Muscle of leg (tissue), 3 donors: ENCODE measurements at regions not wholly inside any gene's neighbourhood (a gene's known extent, or its start where the extent isn't known, plus 50 kb on each side); places are given as distances from the start of the nearest gene placed in this dataset.
"Not testable (repeated sequence)": the region's sequence is repeated elsewhere in the genome, so short reads cannot be mapped to it uniquely, and the experiment has no call there.

Experiments
- DNase-seq: peaks from one replicate; pipeline ENCODE4 v3.0.0; 2013
- H3K27ac ChIP-seq: one replicate; pipeline ENCODE4 v1.5.1; 2013; ENCODE audit warnings: mild to moderate bottlenecking, low read length, control low read depth
- H3K27me3 ChIP-seq: one replicate; pipeline ENCODE4 v1.6.1; 2013; ENCODE audit warnings: low read length; ENCODE audit not compliant: control insufficient read depth, insufficient read depth
- H3K36me3 ChIP-seq: one replicate; pipeline ENCODE4 v1.6.1; 2013; ENCODE audit warnings: low read length; ENCODE audit not compliant: control insufficient read depth, insufficient read depth
- H3K4me1 ChIP-seq: one replicate; pipeline ENCODE4 v1.6.1; 2013; ENCODE audit warnings: low read length; ENCODE audit not compliant: control insufficient read depth, insufficient read depth
- H3K4me3 ChIP-seq: one replicate; pipeline ENCODE4 v1.5.1; 2013; ENCODE audit warnings: low read length, control low read depth
- H3K9me3 ChIP-seq: replicated peaks from 2 replicates; pipeline ENCODE4 v1.6.1; 2013; ENCODE audit warnings: low read depth, low read length; ENCODE audit not compliant: control insufficient read depth
- WGBS: methylation state at CpG from one replicate; pipeline ENCODE4 v1.1.5; 2013; ENCODE audit warnings: missing lambda C conversion rate; ENCODE audit not compliant: insufficient coverage; 5-methylcytosine and 5-hydroxymethylcytosine counted together

GRCh38 chr9:108399851-108400250 is 455.9 kb downstream of the ACTL7B start:
- no peak overlapping the region for H3K4me3 ChIP-seq
- peaks cover 4% of the 10 kb centered on the region for H3K9me3 ChIP-seq
- H3K27me3 ChIP-seq, result no peaks in the 10 kb centered on the region
- no CpG with 5 or more reads among the region's 2 CpGs for WGBS
- no peaks in the 10 kb centered on the region for H3K36me3 ChIP-seq
- no peaks in the 10 kb centered on the region for H3K4me1 ChIP-seq
- no peak overlapping the region for H3K27ac ChIP-seq
- DNase-seq, result no peak

GRCh38 chr9:108397286-108397685 is 458.5 kb downstream of the ACTL7B start:
- Histone ChIP-seq H3K4me3 (no peak overlapping the region), H3K36me3 (no peaks in the 10 kb centered on the region), H3K27ac (no peak overlapping the region), H3K4me1 (no peaks in the 10 kb centered on the region), H3K27me3 (no peaks in the 10 kb centered on the region), H3K9me3 (peaks cover 4% of the 10 kb centered on the region)
- no peak for DNase-seq

- no peak for DNase-seq
- no peaks in the 10 kb centered on the region for H3K27me3 ChIP-seq
- H3K36me3 ChIP-seq, result no peaks in the 10 kb centered on the region
- H3K4me1 ChIP-seq, result no peaks in the 10 kb centered on the region
- H3K27ac ChIP-seq, result no peak overlapping the region
- H3K9me3 ChIP-seq, result peaks cover 4% of the 10 kb centered on the region
- H3K4me3 ChIP-seq, result no peak overlapping the region
Measured at GRCh38 chr9:108396611-108397010, 459.2 kb downstream of the ACTL7B start.

GRCh38 chr9:108396193-108396592 is 459.6 kb downstream of the ACTL7B start:
- 40% methylated on average over 1 of the region's 4 CpGs for WGBS
- no peaks in the 10 kb centered on the region for H3K4me1 ChIP-seq
- no peak for DNase-seq

GRCh38 chr9:108395421-108395820 is 460.4 kb downstream of the ACTL7B start:
- Histone ChIP-seq H3K9me3 (peaks cover 4% of the 10 kb centered on the region), H3K4me1 (no peaks in the 10 kb centered on the region), H3K36me3 (no peaks in the 10 kb centered on the region), H3K4me3 (no peak overlapping the region), H3K27ac (no peak overlapping the region), H3K27me3 (no peaks in the 10 kb centered on the region)
- DNase-seq, result no peak
- no CpG with 5 or more reads among the region's 4 CpGs for WGBS

More at GRCh38 chr9:108396193-108396592, 459.6 kb downstream of the ACTL7B start:
- peaks cover 4% of the 10 kb centered on the region for H3K9me3 ChIP-seq
- no peak overlapping the region for H3K4me3 ChIP-seq
- H3K36me3 ChIP-seq, result no peaks in the 10 kb centered on the region
- H3K27ac ChIP-seq, result no peak overlapping the region
- no peaks in the 10 kb centered on the region for H3K27me3 ChIP-seq

- H3K4me1 ChIP-seq, result no peaks in the 10 kb centered on the region
- DNase-seq, result no peak
- no peaks in the 10 kb centered on the region for H3K36me3 ChIP-seq
- H3K27ac ChIP-seq, result no peak overlapping the region
- no peak overlapping the region for H3K4me3 ChIP-seq
- 74% methylated on average over 10 of the region's 13 CpGs for WGBS
- H3K27me3 ChIP-seq, result no peaks in the 10 kb centered on the region
- H3K9me3 ChIP-seq, result peaks cover 4% of the 10 kb centered on the region
Measured at GRCh38 chr9:108394726-108395125, 461.1 kb downstream of the ACTL7B start.

GRCh38 chr9:108393481-108394001 is 462.2 kb downstream of the ACTL7B start:
- H3K36me3 ChIP-seq, H3K27me3 ChIP-seq, DNase-seq, H3K27ac ChIP-seq, H3K4me3 ChIP-seq, H3K4me1 ChIP-seq, H3K9me3 ChIP-seq: not testable (repeated sequence)
- 97% methylated on average over 22 of the region's 31 CpGs for WGBS

GRCh38 chr9:108392877-108393276 is 462.9 kb downstream of the ACTL7B start:
- WGBS, result no CpG with 5 or more reads among the region's 1 CpG

GRCh38 chr9:108389056-108389455 is 466.7 kb downstream of the ACTL7B start:
- DNase-seq, result no peak
- no peaks in the 10 kb centered on the region for H3K36me3 ChIP-seq
- no peak overlapping the region for H3K27ac ChIP-seq
- no CpG with 5 or more reads among the region's 1 CpG for WGBS
- no peaks in the 10 kb centered on the region for H3K9me3 ChIP-seq
- H3K4me1 ChIP-seq, result no peaks in the 10 kb centered on the region
- H3K4me3 ChIP-seq, result no peak overlapping the region
- H3K27me3 ChIP-seq, result no peaks in the 10 kb centered on the region

More at GRCh38 chr9:108392877-108393276, 462.9 kb downstream of the ACTL7B start:
- DNase-seq, result no peak
- H3K27me3 ChIP-seq, result no peaks in the 10 kb centered on the region
- H3K36me3 ChIP-seq, result no peaks in the 10 kb centered on the region
- H3K4me1 ChIP-seq, result no peaks in the 10 kb centered on the region
- no peak overlapping the region for H3K27ac ChIP-seq
- no peak overlapping the region for H3K4me3 ChIP-seq
- peaks cover 4% of the 10 kb centered on the region for H3K9me3 ChIP-seq

- Histone ChIP-seq H3K4me1 (peaks cover 9% of the 10 kb centered on the region), H3K4me3 (no peak overlapping the region), H3K36me3 (no peaks in the 10 kb centered on the region), H3K27me3 (no peaks in the 10 kb centered on the region), H3K9me3 (no peaks in the 10 kb centered on the region), H3K27ac (no peak overlapping the region)
- WGBS, result no CpG with 5 or more reads among the region's 1 CpG
- DNase-seq, result peak; percentile 72
Measured at GRCh38 chr9:108386859-108387384, 468.9 kb downstream of the ACTL7B start.

GRCh38 chr9:108386032-108386431 is 469.8 kb downstream of the ACTL7B start:
- H3K36me3 ChIP-seq, result no peaks in the 10 kb centered on the region
- DNase-seq, result no peak
- peaks cover 9% of the 10 kb centered on the region for H3K4me1 ChIP-seq
- 100% methylated on average over 1 of the region's 2 CpGs for WGBS
- H3K9me3 ChIP-seq, result no peaks in the 10 kb centered on the region
- H3K27me3 ChIP-seq, result no peaks in the 10 kb centered on the region
- no peak overlapping the region for H3K4me3 ChIP-seq
- no peak overlapping the region for H3K27ac ChIP-seq
